ENCODE measurements at regions not wholly inside any gene's neighbourhood (a gene's known extent, or its start where the extent isn't known, plus 50 kb on each side); places are given as distances from the start of the nearest gene placed in this dataset.

DNA sequence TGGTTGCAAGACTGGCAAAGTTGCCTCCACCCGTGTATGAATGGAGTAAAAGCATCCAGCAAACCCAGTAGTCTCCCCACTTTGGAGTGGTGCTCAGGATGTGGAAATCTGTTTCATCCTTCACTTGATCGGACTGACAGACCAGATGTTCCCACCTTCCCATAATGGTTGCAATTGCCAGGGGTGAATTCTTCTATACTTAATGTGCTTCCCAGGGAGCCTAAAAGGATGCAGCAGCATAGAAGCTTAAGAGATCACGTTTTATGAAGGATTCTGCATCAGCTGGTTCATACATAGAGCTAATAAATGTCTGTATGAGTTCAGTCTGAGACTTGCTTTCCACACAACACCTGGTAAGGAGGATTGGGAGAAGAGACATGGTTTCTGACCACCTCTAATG lies 198.8 kb upstream of the S1PR3 start:
- TF ChIP-seq, protein P1, sequence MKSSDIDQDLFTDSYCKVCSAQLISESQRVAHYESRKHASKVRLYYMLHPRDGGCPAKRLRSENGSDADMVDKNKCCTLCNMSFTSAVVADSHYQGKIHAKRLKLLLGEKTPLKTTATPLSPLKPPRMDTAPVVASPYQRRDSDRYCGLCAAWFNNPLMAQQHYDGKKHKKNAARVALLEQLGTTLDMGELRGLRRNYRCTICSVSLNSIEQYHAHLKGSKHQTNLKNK (CRISPR knock-in tag; IDR thresholded peaks at IDR 0.05) = no peak
- TF ChIP-seq, protein P2, sequence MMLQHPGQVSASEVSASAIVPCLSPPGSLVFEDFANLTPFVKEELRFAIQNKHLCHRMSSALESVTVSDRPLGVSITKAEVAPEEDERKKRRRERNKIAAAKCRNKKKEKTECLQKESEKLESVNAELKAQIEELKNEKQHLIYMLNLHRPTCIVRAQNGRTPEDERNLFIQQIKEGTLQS (CRISPR knock-in tag; conservative IDR thresholded peaks at IDR 0.05) = no peak
- TF ChIP-seq CTCF (IDR thresholded peaks at IDR 0.05) (no peak), ZNF671 (CRISPR knock-in tag; IDR thresholded peaks at IDR 0.05) (no peak), SP1 (CRISPR knock-in tag; conservative IDR thresholded peaks at IDR 0.05) (no peak)

All from WTC11 (cell line).